MM.1S (cell line): ENCODE measurements at regions not wholly inside any gene's neighbourhood (a gene's known extent, or its start where the extent isn't known, plus 50 kb on each side); places are given as distances from the start of the nearest gene placed in this dataset.

Experiments used
- CTCF ChIP-seq: fragments of 300-600 bp; sonication (generic); IDR thresholded peaks from 2 replicates; pipeline ENCODE4 v1.5.1; 2016; ENCODE audit warnings: antibody characterized with exemption, low read length, mixed read lengths
- EZH2 ChIP-seq: fragments of 300-600 bp; sonication (generic); optimal IDR thresholded peaks from 2 replicates; pipeline ENCODE3; 2017; ENCODE audit warnings: low read depth, mild to moderate bottlenecking, antibody characterized with exemption, low read length, mixed read lengths

- TF ChIP-seq CTCF, result no peak
- no peak for TF ChIP-seq EZH2
These were observed 100.2 kb upstream of the PARP11 start for GRCh38 chr12:3973269-3973884.
